IMR-90 (cell line): ENCODE measurements at regions not wholly inside any gene's neighbourhood (a gene's known extent, or its start where the extent isn't known, plus 50 kb on each side); places are given as distances from the start of the nearest gene placed in this dataset.
A peak's percentile ranks its signal among the peaks of the same experiment; 100 is the strongest.

Experiments
- ATAC-seq: fragments of 200-7000 bp; cut with Tn5 transposase; 2 replicates; pipeline ENCODE4 v1.9.1; 2020; ENCODE audit warnings: low read depth, mild to moderate bottlenecking, moderate library complexity
- BruUV-seq: library from RNA; stranded (reverse); fragments of 400-500 nt; replicated peaks from 2 replicates; lab custom pipeline; 2021; lab: Mats Ljungman, UMichigan
- CTCF ChIA-PET: fragments of 300-600 bp; formaldehyde crosslinking; extraction: SDS; loops from one replicate; lab custom pipeline; 2021; ENCODE audit warnings: antibody characterized with exemption; lab: Yijun Ruan, JAX
- POLR2A ChIA-PET: fragments of 300-600 bp; sonication (Branson Sonifier 250); formaldehyde crosslinking; loops from one replicate; lab custom pipeline; 2022; ENCODE audit warnings: antibody characterized with exemption; ENCODE audit not compliant: unreplicated experiment; lab: Charles Lee
- DNase-seq: peaks from one replicate; pipeline ENCODE4 v3.0.0; 2013
- H2AFZ ChIP-seq: replicated peaks from 2 replicates; pipeline ENCODE3; 2013; ENCODE audit warnings: low read length, mild to moderate bottlenecking; ENCODE audit not compliant: poor library complexity
- H2AK5ac ChIP-seq: 2 replicates; pipeline ENCODE4 v1.6.1; 2013; ENCODE audit warnings: low read depth, low read length, inconsistent platforms
- H2AK9ac ChIP-seq: replicated peaks from 2 replicates; pipeline ENCODE3; 2013; ENCODE audit warnings: mild to moderate bottlenecking, low read depth, low read length, moderate library complexity; ENCODE audit not compliant: poor library complexity
- H2BK120ac ChIP-seq: 2 replicates; pipeline ENCODE4 v1.6.1; 2013; ENCODE audit warnings: low read depth, low read length, inconsistent platforms
- H2BK15ac ChIP-seq: 3 replicates; pipeline ENCODE4 v1.6.1; 2013; ENCODE audit warnings: low read depth, low read length, inconsistent platforms
- H2BK20ac ChIP-seq: 2 replicates; pipeline ENCODE4 v1.6.1; 2013; ENCODE audit warnings: low read depth, mild to moderate bottlenecking, inconsistent platforms, low read length, moderate library complexity
- H2BK5ac ChIP-seq: 2 replicates; pipeline ENCODE4 v1.6.1; 2013; ENCODE audit warnings: mild to moderate bottlenecking, low read depth, low read length, inconsistent platforms; ENCODE audit not compliant: poor library complexity, severe bottlenecking
- H3K14ac ChIP-seq: replicated peaks from 2 replicates; pipeline ENCODE4 v1.6.1; 2013; ENCODE audit warnings: low read depth, low read length, inconsistent platforms
- H3K18ac ChIP-seq: 2 replicates; pipeline ENCODE4 v1.6.1; 2013; ENCODE audit warnings: low read depth, low read length, control low read depth
- H3K23ac ChIP-seq: 2 replicates; pipeline ENCODE4 v1.6.1; 2013; ENCODE audit warnings: low read depth, low read length, inconsistent platforms
- H3K27ac ChIP-seq: 2 replicates; pipeline ENCODE4 v1.5.1; 2013; ENCODE audit warnings: mild to moderate bottlenecking, control low read depth, low read length; ENCODE audit not compliant: insufficient read depth
- H3K27me3 ChIP-seq: 2 replicates; pipeline ENCODE4 v1.6.1; 2013; ENCODE audit warnings: low read length; ENCODE audit not compliant: control insufficient read depth, insufficient read depth
- H3K36me3 ChIP-seq: 2 replicates; pipeline ENCODE4 v1.6.1; 2013; ENCODE audit warnings: low read length, mixed read lengths; ENCODE audit not compliant: control insufficient read depth, insufficient read depth
- H3K4ac ChIP-seq: 2 replicates; pipeline ENCODE4 v1.6.1; 2013; ENCODE audit warnings: low read depth, low read length, inconsistent platforms
- H3K4me1 ChIP-seq: 2 replicates; pipeline ENCODE4 v1.6.1; 2013; ENCODE audit warnings: low read length, mixed read lengths; ENCODE audit not compliant: control insufficient read depth, insufficient read depth
- H3K4me2 ChIP-seq: 2 replicates; pipeline ENCODE4 v1.6.1; 2013; ENCODE audit warnings: low read depth, mild to moderate bottlenecking, control low read depth, low read length, moderate library complexity
- H3K4me3 ChIP-seq: 2 replicates; pipeline ENCODE4 v1.5.1; 2013; ENCODE audit warnings: low read depth, mild to moderate bottlenecking, control low read depth, low read length, moderate library complexity; ENCODE audit not compliant: insufficient read depth
- H3K56ac ChIP-seq: 2 replicates; pipeline ENCODE4 v1.6.1; 2013; ENCODE audit warnings: low read length, inconsistent platforms; ENCODE audit not compliant: insufficient read depth; ENCODE audit errors: extremely low read depth
- H3K79me1 ChIP-seq, 2 experiments: 2 replicates each; pipeline ENCODE4 v1.6.1; 2013; ENCODE audit warnings: low read length in 2 of 2, inconsistent platforms in 1 of 2, low read depth in 1 of 2
- H3K9ac ChIP-seq: 2 replicates; pipeline ENCODE4 v1.6.1; 2013; ENCODE audit warnings: low read depth, low read length, control low read depth
- H3K9me1 ChIP-seq: 2 replicates; pipeline ENCODE4 v1.6.1; 2013; ENCODE audit warnings: low read length, inconsistent platforms; ENCODE audit not compliant: insufficient read depth
- H3K9me3 ChIP-seq: 2 replicates; pipeline ENCODE4 v1.6.1; 2013; ENCODE audit warnings: low read length; ENCODE audit not compliant: control insufficient read depth, insufficient read depth
- H4K20me1 ChIP-seq: 2 replicates; pipeline ENCODE4 v1.6.1; 2013; ENCODE audit warnings: low read length, inconsistent platforms; ENCODE audit not compliant: insufficient read depth
- H4K5ac ChIP-seq: 2 replicates; pipeline ENCODE4 v1.6.1; 2013; ENCODE audit warnings: mild to moderate bottlenecking, low read depth, low read length, control low read depth
- H4K8ac ChIP-seq, 2 experiments: 2 replicates each; pipeline ENCODE4 v1.6.1; 2013; ENCODE audit warnings: low read depth in 2 of 2, low read length in 2 of 2, control low read depth in 1 of 2, inconsistent platforms in 1 of 2
- H4K91ac ChIP-seq: 2 replicates; pipeline ENCODE4 v1.6.1; 2013; ENCODE audit warnings: low read depth, low read length, inconsistent platforms; ENCODE audit not compliant: insufficient read depth
- CEBPB ChIP-seq: IDR thresholded peaks from 2 replicates; pipeline ENCODE4 v1.6.1; 2012; ENCODE audit warnings: low read depth, low read length, improper control_type of control experiment
- FOS ChIP-seq: fragments of 150-350 bp; IDR thresholded peaks from 2 replicates; pipeline ENCODE4 v1.6.1; 2016; ENCODE audit warnings: low read depth, low read length
- MAFK ChIP-seq: IDR thresholded peaks from 2 replicates; pipeline ENCODE4 v1.6.1; 2012; ENCODE audit warnings: low read depth, low read length, improper control_type of control experiment
- MXI1 ChIP-seq: IDR thresholded peaks from 2 replicates; pipeline ENCODE4 v1.6.1; 2012; ENCODE audit warnings: low read depth, mild to moderate bottlenecking, low read length, moderate library complexity, borderline replicate concordance
- POLR2A ChIP-seq: IDR thresholded peaks from 2 replicates; pipeline ENCODE4 v1.6.1; 2012; ENCODE audit warnings: mild to moderate bottlenecking, low read depth, low read length
- RAD21 ChIP-seq: IDR thresholded peaks from 2 replicates; pipeline ENCODE4 v1.6.1; 2012; ENCODE audit warnings: low read length, improper control_type of control experiment
- SMC3 ChIP-seq: fragments of 150-350 bp; IDR thresholded peaks from 2 replicates; pipeline ENCODE4 v1.6.1; 2016; ENCODE audit warnings: low read depth, mild to moderate bottlenecking, antibody characterized with exemption, low read length, moderate library complexity
- WGBS, 2 experiments: methylation state at CpG; one replicate each; pipeline versions ENCODE4 v1.1.5 to v1.1.7; 2013; ENCODE audit warnings: missing lambda C conversion rate in 2 of 2; ENCODE audit not compliant: insufficient read length in 1 of 2; ENCODE audit errors: extremely low coverage in 2 of 2; 5-methylcytosine and 5-hydroxymethylcytosine counted together
- dilution Hi-C: fragments of 300-500 bp; cut with HindIII; formaldehyde crosslinking; loops from one replicate; pipeline ENCODE4 v1.14.3; 2018; ENCODE audit warnings: low sequenced_read_pairs; ENCODE audit not compliant: unreplicated experiment
- in situ Hi-C: fragments of 300-500 bp; cut with MboI; formaldehyde crosslinking; loops from 3 replicates; pipeline ENCODE4 v1.14.3; 2019; ENCODE audit warnings: low sequenced_read_pairs, inconsistent platforms, mixed read lengths
- intact Hi-C: fragments of 100-400 bp; cut with micrococcal nuclease; formaldehyde crosslinking; loops from 2 replicates; pipeline ENCODE4 v1.10.0; 2022
- TF ChIP-seq, protein P1 (sequence below): conservative IDR thresholded peaks from 2 replicates; pipeline ENCODE4 v1.5.1; 2012; ENCODE audit warnings: mild to moderate bottlenecking, low read depth, low read length, improper control_type of control experiment

GRCh38 chr5:53334431-53334941 lies 145.9 kb upstream of the FST start:
- Histone ChIP-seq H2BK5ac (peak overlapping the region; percentile 93), H2BK120ac (peak overlapping the region; percentile 90), H3K27me3 (no peaks in the 10 kb centered on the region), H3K14ac (peak overlapping the region; percentile 88), H3K4me3 (no peak overlapping the region), H3K4me2 (peak overlapping the region; percentile 51), H2AFZ (peak overlapping the region; percentile 6), H3K79me1 (0 out of 4 replicates have a peak, but pooled peaks cover 0 to 4% of the 10 kb centered on the region in 2 experiments), H3K36me3 (no peaks in the 10 kb centered on the region), H3K56ac (peak overlapping the region; percentile 13; the same call in 1 of the 2 replicates), H3K9me3 (no peaks in the 10 kb centered on the region), H3K9me1 (peaks cover 13% of the 10 kb centered on the region; the same call in 1 of the 2 replicates), H4K91ac (peak overlapping the region; percentile 89), H2BK15ac (peak overlapping the region; percentile 95; the same call in 2 of the 3 replicates), H2AK5ac (peak overlapping the region; percentile 94), H3K4ac (peak overlapping the region; percentile 84), H2AK9ac (no peak overlapping the region), H4K5ac (peak overlapping the region; percentile 69), H3K23ac (peak overlapping the region; percentile 61; the same call in 1 of the 2 replicates), H3K18ac (peak overlapping the region; percentile 97), H4K20me1 (no peaks in the 10 kb centered on the region), H4K8ac (peak overlapping the region; percentile 75 to 80), H3K9ac (0 out of 2 replicates have a peak overlapping the region, but pooled peaks have one; percentile 9), H2BK20ac (peak overlapping the region; percentile 87), H3K4me1 (peaks cover 21% of the 10 kb centered on the region), H3K27ac (peak overlapping the region; percentile 86)
- in situ Hi-C loops, result no loop called here
- dilution Hi-C loops, result no loop called here
- WGBS, 2 experiments, result 67% methylated on average over 3 of the region's 4 CpGs; no CpG with 5 or more reads in 1 of the 2 experiments
- DNase-seq, result peak; percentile 87
- POLR2A ChIA-PET, result no interaction called here
- intact Hi-C loops, result no loop called here
- no TSS peak for BruUV-seq
- peak; percentile 24; the same call in 1 of the 2 replicates for TF ChIP-seq FOS
- no peak for TF ChIP-seq SMC3
- TF ChIP-seq POLR2A, result no peak
- no peak for TF ChIP-seq MXI1
- TF ChIP-seq, protein P1, sequence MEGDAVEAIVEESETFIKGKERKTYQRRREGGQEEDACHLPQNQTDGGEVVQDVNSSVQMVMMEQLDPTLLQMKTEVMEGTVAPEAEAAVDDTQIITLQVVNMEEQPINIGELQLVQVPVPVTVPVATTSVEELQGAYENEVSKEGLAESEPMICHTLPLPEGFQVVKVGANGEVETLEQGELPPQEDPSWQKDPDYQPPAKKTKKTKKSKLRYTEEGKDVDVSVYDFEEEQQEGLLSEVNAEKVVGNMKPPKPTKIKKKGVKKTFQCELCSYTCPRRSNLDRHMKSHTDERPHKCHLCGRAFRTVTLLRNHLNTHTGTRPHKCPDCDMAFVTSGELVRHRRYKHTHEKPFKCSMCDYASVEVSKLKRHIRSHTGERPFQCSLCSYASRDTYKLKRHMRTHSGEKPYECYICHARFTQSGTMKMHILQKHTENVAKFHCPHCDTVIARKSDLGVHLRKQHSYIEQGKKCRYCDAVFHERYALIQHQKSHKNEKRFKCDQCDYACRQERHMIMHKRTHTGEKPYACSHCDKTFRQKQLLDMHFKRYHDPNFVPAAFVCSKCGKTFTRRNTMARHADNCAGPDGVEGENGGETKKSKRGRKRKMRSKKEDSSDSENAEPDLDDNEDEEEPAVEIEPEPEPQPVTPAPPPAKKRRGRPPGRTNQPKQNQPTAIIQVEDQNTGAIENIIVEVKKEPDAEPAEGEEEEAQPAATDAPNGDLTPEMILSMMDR, result no peak
- TF ChIP-seq RAD21, result no peak
- TF ChIP-seq CEBPB, result peak; percentile 85
- no peak for TF ChIP-seq MAFK
- peak; percentile 64 for ATAC-seq
- CTCF ChIA-PET, result no interaction called here
